Stomach (tissue), 4 donors: ENCODE measurements at regions not wholly inside any gene's neighbourhood (a gene's known extent, or its start where the extent isn't known, plus 50 kb on each side); places are given as distances from the start of the nearest gene placed in this dataset.

Source experiments
- POLR2A ChIP-seq, 4 donors: fragments of 450-650 bp; IDR thresholded peaks; one replicate each; pipeline ENCODE4 v1.6.1; 2016; ENCODE audit warnings: antibody characterized with exemption in 4 of 4, control low read depth in 2 of 4, mild to moderate bottlenecking in 1 of 4, moderate library complexity in 1 of 4
- TF ChIP-seq, protein P1 (sequence below), 7 experiments: fragments of 450-650 bp in 4 of 7; fragments of 200-600 bp in 3 of 7; sonication (generic) in 3 of 7; IDR thresholded peaks; one replicate each; pipeline ENCODE4 v1.5.1; 2016 to 2019; ENCODE audit warnings: antibody characterized with exemption in 7 of 7, control low read depth in 2 of 7, mild to moderate bottlenecking in 1 of 7

GRCh38 chr2:215601990-215602721 lies 166.3 kb upstream of the FN1 start:
- TF ChIP-seq, protein P1, sequence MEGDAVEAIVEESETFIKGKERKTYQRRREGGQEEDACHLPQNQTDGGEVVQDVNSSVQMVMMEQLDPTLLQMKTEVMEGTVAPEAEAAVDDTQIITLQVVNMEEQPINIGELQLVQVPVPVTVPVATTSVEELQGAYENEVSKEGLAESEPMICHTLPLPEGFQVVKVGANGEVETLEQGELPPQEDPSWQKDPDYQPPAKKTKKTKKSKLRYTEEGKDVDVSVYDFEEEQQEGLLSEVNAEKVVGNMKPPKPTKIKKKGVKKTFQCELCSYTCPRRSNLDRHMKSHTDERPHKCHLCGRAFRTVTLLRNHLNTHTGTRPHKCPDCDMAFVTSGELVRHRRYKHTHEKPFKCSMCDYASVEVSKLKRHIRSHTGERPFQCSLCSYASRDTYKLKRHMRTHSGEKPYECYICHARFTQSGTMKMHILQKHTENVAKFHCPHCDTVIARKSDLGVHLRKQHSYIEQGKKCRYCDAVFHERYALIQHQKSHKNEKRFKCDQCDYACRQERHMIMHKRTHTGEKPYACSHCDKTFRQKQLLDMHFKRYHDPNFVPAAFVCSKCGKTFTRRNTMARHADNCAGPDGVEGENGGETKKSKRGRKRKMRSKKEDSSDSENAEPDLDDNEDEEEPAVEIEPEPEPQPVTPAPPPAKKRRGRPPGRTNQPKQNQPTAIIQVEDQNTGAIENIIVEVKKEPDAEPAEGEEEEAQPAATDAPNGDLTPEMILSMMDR (IDR thresholded peaks at IDR 0.05): no peak
- TF ChIP-seq POLR2A (IDR thresholded peaks at IDR 0.05): no peak
